ENCODE measurements at regions not wholly inside any gene's neighbourhood (a gene's known extent, or its start where the extent isn't known, plus 50 kb on each side); places are given as distances from the start of the nearest gene placed in this dataset.

- H3K9me3 Mint-ChIP-seq, result no peaks in the 10 kb centered on the region
- no peak overlapping the region for H3K4me3 Mint-ChIP-seq
- no peaks in the 10 kb centered on the region for H3K36me3 Mint-ChIP-seq
- no peaks in the 10 kb centered on the region for H3K4me1 Mint-ChIP-seq
- ATAC-seq, result no peak
- no peaks in the 10 kb centered on the region for H3K27me3 Mint-ChIP-seq
- no peak overlapping the region for H3K27ac Mint-ChIP-seq
Observed at GRCh38 chr5:60229691-60230185, 336.2 kb upstream of the PDE4D start.

- no peaks in the 10 kb centered on the region for H3K4me1 Mint-ChIP-seq
- no peak for ATAC-seq
- H3K9me3 Mint-ChIP-seq, result no peaks in the 10 kb centered on the region
- no peak overlapping the region for H3K27ac Mint-ChIP-seq
- H3K27me3 Mint-ChIP-seq, result no peaks in the 10 kb centered on the region
- no peak overlapping the region for H3K4me3 Mint-ChIP-seq
- no peaks in the 10 kb centered on the region for H3K36me3 Mint-ChIP-seq
Observed at GRCh38 chr5:60228676-60229075, 335.1 kb upstream of the PDE4D start.

GRCh38 chr5:60226128-60226527 is 332.6 kb upstream of the PDE4D start:
- Mint-ChIP-seq H3K27ac (no peak overlapping the region), H3K27me3 (no peaks in the 10 kb centered on the region), H3K4me3 (no peak overlapping the region), H3K36me3 (no peaks in the 10 kb centered on the region), H3K4me1 (no peaks in the 10 kb centered on the region), H3K9me3 (no peaks in the 10 kb centered on the region)
- no peak for ATAC-seq

DNA sequence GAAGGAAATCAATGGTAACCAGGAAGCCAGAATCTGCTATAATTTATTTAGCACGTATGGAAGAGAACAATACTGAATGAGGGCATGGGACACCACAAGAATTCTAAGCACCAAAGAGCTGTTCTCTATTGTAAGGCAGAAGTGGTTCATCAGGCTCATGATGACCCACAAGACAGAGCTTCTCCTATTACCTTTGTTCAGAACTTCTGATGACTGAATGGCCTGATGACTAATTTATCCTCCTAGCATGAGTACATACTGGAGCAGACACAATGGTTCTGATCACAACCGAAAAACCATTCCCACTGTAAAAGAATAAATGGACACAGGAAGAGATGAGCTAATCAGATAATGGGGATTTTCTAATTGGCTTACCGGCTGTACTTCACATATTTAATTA is 329.8 kb upstream of the PDE4D start:
- Mint-ChIP-seq H3K27me3 (no peaks in the 10 kb centered on the region), H3K27ac (no peak overlapping the region), H3K9me3 (no peaks in the 10 kb centered on the region), H3K4me1 (no peaks in the 10 kb centered on the region), H3K4me3 (no peak overlapping the region), H3K36me3 (no peaks in the 10 kb centered on the region)
- ATAC-seq, result no peak

DNA sequence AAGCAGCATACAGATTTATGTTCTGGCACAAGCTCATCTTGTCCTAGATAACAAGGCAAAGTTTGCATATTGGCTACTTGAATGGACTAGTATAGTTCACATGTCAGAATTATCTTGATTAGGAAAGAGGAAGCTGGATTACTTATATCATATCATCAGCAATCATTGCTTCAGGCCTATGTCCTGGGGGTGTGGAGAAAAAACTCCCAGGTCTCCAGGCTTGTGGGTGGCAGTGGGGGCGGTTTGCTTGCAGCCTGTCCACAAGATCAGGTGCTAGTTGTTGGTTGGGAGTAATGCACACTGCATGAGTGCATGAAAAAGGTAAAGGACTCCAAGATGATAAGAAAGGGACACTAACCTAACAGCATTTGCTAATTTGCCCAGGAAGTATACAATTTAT is 326.4 kb upstream of the PDE4D start:
- no peak overlapping the region for H3K4me3 Mint-ChIP-seq
- no peaks in the 10 kb centered on the region for H3K27me3 Mint-ChIP-seq
- H3K4me1 Mint-ChIP-seq, result no peaks in the 10 kb centered on the region
- ATAC-seq, result no peak
- no peak overlapping the region for H3K27ac Mint-ChIP-seq
- H3K36me3 Mint-ChIP-seq, result no peaks in the 10 kb centered on the region
- H3K9me3 Mint-ChIP-seq, result peaks cover 4% of the 10 kb centered on the region

DNA sequence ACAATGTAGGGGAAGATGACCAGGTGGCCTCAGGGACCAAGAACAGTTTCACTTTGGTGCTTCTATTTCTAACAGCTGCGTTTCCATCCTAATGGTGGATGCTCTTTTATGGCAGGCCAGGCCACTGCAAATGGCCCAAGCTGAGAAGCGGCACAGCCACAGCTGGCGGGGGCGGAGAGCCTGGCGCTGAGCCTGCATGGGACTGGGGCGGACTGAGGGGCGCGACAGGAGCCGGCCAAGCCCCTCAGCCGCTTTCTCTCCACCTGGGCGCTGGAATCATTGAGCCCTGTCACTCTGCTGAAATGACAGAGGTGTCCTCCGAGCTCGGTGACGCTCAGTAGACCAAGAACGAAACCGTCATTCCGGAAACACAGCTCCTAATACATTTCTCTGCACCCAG is 317.3 kb upstream of the PDE4D start:
- no peaks in the 10 kb centered on the region for H3K9me3 Mint-ChIP-seq
- peak overlapping the region; percentile 35 for H3K4me3 Mint-ChIP-seq
- H3K27ac Mint-ChIP-seq, result no peak overlapping the region
- no peaks in the 10 kb centered on the region for H3K36me3 Mint-ChIP-seq
- H3K4me1 Mint-ChIP-seq, result peaks cover 10% of the 10 kb centered on the region
- ATAC-seq, result no peak
- H3K27me3 Mint-ChIP-seq, result no peaks in the 10 kb centered on the region

- no peaks in the 10 kb centered on the region for H3K9me3 Mint-ChIP-seq
- H3K27me3 Mint-ChIP-seq, result no peaks in the 10 kb centered on the region
- no peaks in the 10 kb centered on the region for H3K36me3 Mint-ChIP-seq
- no peak overlapping the region for H3K27ac Mint-ChIP-seq
- H3K4me3 Mint-ChIP-seq, result no peak overlapping the region
- ATAC-seq, result no peak
- H3K4me1 Mint-ChIP-seq, result peaks cover 18% of the 10 kb centered on the region
Observed at GRCh38 chr5:60209146-60209840, 315.8 kb upstream of the PDE4D start.

DNA sequence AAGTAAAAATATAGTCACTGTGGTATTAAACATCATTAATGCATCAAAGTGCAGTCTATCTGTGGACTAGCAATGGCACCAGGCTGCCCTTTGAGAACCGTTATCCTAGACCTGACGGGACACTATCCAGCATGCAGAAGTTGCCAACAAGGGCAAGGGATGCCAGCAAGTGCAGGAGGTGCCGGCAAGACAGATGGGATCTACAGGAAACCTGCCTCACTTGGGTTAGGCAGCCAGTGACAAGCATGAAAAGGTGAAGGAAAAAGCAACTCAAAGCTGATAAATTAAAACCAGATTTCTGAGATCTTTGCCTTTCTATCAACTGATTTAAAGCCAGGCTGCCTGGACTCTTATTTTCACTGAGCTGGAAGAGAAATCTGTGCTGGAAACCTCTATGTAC is 315.2 kb upstream of the PDE4D start:
- Mint-ChIP-seq H3K9me3 (no peaks in the 10 kb centered on the region), H3K36me3 (no peaks in the 10 kb centered on the region), H3K27me3 (no peaks in the 10 kb centered on the region), H3K4me1 (peaks cover 18% of the 10 kb centered on the region), H3K27ac (no peak overlapping the region), H3K4me3 (no peak overlapping the region)
- ATAC-seq, result no peak

DNA sequence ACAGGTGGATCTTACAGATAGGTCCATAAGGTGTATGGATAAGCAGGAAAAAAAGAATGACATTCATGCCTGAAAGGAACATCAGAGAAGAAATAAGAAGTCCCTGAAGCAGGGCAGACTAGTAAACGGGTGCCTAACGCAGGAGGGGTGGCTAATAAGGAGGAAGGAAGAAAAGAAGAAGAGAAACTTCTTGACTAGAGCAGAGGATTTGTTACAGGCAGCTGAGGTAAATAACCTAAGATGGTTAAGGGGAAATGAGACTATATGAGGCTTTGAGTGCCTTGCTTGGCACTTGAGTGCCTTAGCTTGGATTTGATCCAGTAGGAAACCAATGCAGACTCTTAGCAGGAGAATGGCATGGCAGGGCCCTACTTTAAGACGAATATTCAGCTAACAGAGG is 313.5 kb upstream of the PDE4D start:
- Mint-ChIP-seq H3K27ac (no peak overlapping the region), H3K9me3 (no peaks in the 10 kb centered on the region), H3K27me3 (no peaks in the 10 kb centered on the region), H3K4me3 (no peak overlapping the region), H3K36me3 (no peaks in the 10 kb centered on the region), H3K4me1 (peaks cover 18% of the 10 kb centered on the region)
- peak; percentile 97 for ATAC-seq

DNA sequence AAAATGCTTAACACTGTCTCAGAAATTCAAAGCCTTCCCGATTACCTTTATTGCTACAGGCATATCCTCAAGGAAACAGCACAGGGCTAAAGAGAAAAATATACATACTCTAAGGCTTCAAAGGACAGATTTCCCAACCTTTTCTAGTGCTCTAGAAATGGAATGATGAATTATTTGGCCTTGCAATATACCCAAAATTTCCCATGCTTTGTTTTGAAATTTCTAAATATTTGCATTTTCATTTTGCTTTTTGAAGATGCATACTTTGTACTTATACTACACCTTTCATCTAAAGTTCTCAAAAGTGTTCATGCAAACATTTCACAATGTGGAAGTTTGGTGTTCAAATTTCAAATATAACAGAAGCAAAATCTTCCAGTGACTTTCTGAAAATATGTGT is 312.7 kb upstream of the PDE4D start:
- Mint-ChIP-seq H3K4me1 (peaks cover 18% of the 10 kb centered on the region), H3K9me3 (no peaks in the 10 kb centered on the region), H3K4me3 (no peak overlapping the region), H3K27me3 (no peaks in the 10 kb centered on the region), H3K27ac (no peak overlapping the region), H3K36me3 (no peaks in the 10 kb centered on the region)
- ATAC-seq, result no peak

DNA sequence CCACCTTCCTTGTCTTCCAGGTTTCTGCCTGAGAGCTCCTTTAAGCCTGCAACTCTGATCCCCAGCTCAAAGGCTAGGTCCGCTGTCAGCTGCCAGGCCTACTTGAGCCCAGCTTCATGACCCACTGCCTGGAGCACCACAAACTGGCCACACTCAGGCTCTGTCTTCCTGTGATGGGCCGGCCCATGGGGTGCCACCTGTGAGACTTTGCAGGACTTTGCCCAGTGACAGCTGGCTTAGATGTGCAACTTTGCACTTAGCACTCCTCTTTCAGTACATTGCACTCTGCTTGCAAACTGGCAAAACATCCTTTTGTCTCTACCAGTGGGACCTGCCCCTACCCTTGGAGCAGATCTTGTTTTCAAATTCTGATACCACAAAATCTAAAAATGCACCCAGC is 311.5 kb upstream of the PDE4D start:
- Mint-ChIP-seq H3K36me3 (no peaks in the 10 kb centered on the region), H3K4me3 (no peak overlapping the region), H3K4me1 (peaks cover 18% of the 10 kb centered on the region), H3K27me3 (no peaks in the 10 kb centered on the region), H3K9me3 (no peaks in the 10 kb centered on the region), H3K27ac (peak overlapping the region; percentile 10)
- ATAC-seq, result no peak

DNA sequence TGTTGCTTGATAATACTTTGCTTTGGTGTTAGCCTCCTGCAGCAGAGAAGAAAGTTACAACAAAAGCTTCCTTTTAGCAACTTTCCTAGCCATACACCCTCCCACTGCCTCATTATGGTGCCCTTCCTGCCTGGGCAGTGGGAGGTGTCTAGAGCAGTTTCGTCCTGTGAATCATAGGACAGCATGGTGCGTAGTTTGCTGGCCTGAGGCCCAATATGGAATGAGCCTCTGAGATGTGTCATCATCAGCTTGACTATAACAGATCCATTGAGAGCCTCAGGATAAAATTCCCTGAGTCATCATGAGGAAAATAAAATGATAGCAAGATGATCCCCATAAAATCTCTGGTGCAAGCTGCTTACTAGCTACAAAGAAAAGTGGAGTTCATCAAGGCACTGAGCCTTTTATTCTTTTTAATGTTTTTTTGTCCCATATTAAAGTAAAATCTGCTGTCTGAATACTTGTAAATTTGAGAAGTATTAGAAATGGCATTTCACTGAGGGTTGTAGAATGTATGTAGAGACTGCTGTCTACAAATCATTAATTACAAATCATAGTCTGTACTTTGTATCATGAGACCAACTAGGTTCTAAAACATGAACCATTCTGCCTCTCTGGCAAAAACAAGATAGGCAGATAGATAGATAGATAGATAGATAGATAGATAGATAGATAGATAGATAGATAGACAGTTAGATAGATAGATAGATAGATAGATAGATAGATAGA is 303.0 kb upstream of the PDE4D start:
- Mint-ChIP-seq H3K9me3 (no peaks in the 10 kb centered on the region), H3K27ac (no peak overlapping the region), H3K4me3 (no peak overlapping the region), H3K27me3 (no peaks in the 10 kb centered on the region), H3K36me3 (no peaks in the 10 kb centered on the region), H3K4me1 (no peaks in the 10 kb centered on the region)
- ATAC-seq, result no peak

DNA sequence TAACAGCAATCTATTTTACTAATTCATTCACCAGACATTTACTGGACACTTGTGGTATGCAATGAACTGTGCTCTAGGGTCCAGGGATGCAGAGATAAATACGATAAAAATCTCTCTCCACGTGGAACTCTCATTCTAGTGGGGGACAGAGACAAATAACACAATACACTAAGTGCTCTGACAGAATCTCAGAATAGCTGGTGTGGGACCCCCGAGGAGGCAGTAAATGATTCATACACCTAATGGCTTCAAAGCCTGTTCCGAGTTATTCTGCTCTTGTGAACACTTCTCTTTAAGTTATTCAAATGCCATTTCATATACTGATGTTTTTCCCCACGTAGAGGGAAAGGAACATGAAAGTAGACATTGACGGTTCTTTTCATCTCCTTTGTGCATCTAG is 302.0 kb upstream of the PDE4D start:
- no peak overlapping the region for H3K27ac Mint-ChIP-seq
- H3K9me3 Mint-ChIP-seq, result no peaks in the 10 kb centered on the region
- H3K36me3 Mint-ChIP-seq, result no peaks in the 10 kb centered on the region
- H3K4me3 Mint-ChIP-seq, result no peak overlapping the region
- ATAC-seq, result no peak
- no peaks in the 10 kb centered on the region for H3K4me1 Mint-ChIP-seq
- H3K27me3 Mint-ChIP-seq, result no peaks in the 10 kb centered on the region

DNA sequence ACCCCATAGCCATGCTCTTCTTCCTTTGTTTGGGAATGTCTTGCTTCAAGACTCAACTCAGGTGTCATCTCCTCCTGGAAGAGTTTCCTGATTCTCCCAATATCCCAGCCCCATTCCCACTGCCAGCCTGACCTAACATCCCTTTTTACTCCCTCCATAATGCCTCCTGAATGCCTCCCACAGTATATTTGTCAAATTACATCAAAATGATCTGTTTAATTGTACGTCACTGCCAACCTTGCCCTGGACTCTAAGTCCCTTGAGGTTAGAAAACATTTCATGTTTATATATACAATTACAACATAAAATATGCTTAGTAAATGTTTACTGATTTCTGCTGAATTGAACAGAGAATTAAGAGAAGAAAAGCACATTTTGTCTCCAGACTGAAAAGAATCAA is 301.6 kb upstream of the PDE4D start:
- H3K36me3 Mint-ChIP-seq, result no peaks in the 10 kb centered on the region
- H3K4me3 Mint-ChIP-seq, result no peak overlapping the region
- ATAC-seq, result no peak
- no peaks in the 10 kb centered on the region for H3K27me3 Mint-ChIP-seq
- H3K4me1 Mint-ChIP-seq, result no peaks in the 10 kb centered on the region
- no peak overlapping the region for H3K27ac Mint-ChIP-seq
- no peaks in the 10 kb centered on the region for H3K9me3 Mint-ChIP-seq

- no peak overlapping the region for H3K4me3 Mint-ChIP-seq
- H3K36me3 Mint-ChIP-seq, result no peaks in the 10 kb centered on the region
- no peaks in the 10 kb centered on the region for H3K4me1 Mint-ChIP-seq
- H3K27ac Mint-ChIP-seq, result no peak overlapping the region
- no peaks in the 10 kb centered on the region for H3K9me3 Mint-ChIP-seq
- no peak for ATAC-seq
- H3K27me3 Mint-ChIP-seq, result no peaks in the 10 kb centered on the region
Observed at GRCh38 chr5:60185231-60186099, 291.9 kb upstream of the PDE4D start.

Measured in stimulated activated memory B cell treated with anti-CD40 and anti-IgM and Interleukin-4, amounts not matched to agents 10 μg/mL and 1 μg/mL and 100 μg/mL, for 72 hours (primary cell).